NCI-H2171 treated with DMSO at 0.1 percent for 48 hours (cell line): ENCODE measurements at regions not wholly inside any gene's neighbourhood (a gene's known extent, or its start where the extent isn't known, plus 50 kb on each side); places are given as distances from the start of the nearest gene placed in this dataset.

Source experiments
- DNase-seq: peaks from one replicate; lab custom pipeline; 2025; lab: John Stamatoyannopoulos, UW

GRCh38 chr20:58111310-58112016, 117.0 kb downstream of the ANKRD60 start:
- DNase-seq, result no peak

DNA sequence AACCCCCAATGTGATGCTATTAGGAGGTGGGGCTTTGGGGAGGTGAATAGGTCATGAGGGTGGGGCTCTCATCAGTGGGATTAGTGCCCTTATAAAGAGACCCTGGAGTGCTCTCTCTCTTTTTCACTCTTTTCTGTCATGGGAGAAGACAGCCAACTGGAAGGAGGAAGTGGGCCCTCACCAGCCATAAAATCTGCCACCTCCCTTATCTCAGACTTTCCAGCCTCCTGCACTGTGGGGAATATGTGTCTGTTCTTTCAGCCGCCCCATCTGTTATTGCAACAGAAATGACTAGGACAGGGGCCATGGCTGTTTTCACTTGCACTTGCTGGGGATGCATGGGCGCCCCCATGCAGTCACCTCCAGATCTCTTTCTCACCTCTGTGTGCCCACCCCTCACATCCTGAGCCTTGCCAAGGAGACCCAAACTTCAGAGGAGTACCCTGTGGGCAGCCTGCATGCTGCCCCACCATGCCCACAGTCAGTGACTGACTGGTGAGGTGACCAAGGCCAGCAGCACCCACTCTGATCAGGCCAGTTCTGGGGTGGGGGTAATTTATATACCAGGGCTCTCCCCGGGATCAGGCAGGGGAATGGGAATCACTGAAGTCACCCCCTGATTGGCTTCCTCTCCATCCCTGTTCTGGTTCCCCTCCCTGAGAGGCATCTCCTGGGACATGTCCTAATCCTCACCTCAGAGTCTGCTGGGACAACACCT, 118.4 kb downstream of the ANKRD60 start:
- no peak for DNase-seq

GRCh38 chr20:58109126-58109880, 119.2 kb downstream of the ANKRD60 start:
- DNase-seq, result no peak

GRCh38 chr20:58107533-58107932, 120.9 kb downstream of the ANKRD60 start:
- DNase-seq, result no peak

DNA sequence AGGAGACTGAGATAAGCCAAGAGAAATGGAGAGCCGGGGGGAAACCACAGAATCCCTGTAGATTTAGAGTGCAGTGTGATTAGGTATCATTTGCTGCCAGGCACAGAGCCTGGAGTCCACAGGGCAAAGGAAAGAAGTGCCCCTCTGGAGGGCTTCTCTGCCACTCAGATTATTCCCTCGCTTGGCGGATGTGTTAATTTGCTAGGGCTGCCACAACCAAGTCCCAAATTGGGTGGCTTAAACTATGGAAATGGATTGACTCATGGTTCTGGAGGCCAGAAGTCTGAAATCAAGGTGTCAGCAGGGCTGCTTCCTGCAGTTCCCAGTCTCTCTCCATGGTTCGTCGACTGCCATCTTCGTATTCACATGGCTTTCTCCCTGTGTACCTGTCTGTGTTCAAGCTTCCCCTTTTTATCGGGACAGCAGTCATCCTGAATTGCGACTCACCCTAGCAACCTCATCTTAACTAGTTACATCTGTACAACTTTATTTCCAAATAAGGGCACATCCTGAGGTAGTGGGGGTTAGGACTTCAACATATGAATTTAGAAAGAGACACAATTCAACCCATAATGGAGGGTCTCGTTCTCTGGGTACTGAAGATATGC, 122.2 kb downstream of the ANKRD60 start:
- no peak for DNase-seq

- DNase-seq, result no peak
Measured at GRCh38 chr20:58103961-58104360, 124.5 kb downstream of the ANKRD60 start.

GRCh38 chr20:58103517-58103904, 124.9 kb downstream of the ANKRD60 start:
- no peak for DNase-seq

DNA sequence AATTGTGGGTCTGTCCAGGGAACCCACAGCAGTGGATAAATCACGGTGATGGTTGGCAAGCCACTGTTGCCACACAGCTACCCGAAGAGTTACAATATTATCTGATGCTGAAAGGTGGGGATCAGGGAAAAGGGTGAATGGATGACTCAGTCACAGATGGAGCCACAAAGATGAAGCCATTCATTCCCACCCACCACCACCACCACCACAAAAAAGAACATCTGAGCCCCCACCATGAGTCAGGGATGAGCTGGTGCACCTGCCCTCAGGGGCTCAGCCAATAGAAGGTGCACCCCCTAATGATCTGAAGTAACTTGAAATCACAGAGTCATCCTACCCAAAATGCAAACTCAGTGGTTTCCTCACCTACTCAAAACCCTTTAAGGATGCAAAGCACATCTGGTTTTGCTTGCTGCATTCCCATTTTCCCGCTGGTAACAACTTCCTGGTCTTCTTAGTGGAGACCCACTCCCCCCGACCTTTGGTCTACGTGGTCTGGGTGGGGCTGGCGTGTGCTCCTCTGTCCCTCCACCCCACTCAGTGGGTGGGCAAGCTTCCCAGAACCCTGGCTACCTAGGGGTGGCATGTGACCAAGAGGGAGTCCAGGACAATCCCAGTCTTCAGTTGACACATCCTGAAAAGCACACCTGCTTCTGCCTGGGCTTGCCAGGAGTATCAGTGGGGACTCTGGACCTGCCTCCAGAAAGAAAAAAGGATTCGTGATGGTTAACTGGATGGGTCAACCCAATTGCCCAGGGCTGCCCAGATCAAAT, 125.5 kb downstream of the ANKRD60 start:
- DNase-seq, result no peak

DNA sequence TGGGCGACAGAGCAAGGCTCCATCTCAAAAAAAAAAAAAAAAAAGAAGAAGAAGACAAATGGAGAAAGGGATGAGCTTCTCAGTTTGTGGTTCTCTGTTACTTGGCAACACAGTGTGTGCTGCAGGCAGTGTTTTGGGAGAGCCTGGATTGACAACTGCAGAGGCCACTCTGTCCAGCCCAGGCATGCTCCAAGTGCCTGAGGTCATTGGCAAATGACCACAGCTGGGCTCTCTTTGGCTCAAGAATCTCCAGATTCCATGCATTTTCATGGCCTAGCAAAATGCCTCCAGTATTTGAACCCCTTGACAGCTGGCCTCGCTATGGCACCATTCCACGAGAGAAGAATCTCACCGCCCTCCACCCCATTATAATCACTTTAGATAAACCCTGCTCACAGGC, 126.2 kb downstream of the ANKRD60 start:
- no peak for DNase-seq

- DNase-seq, result no peak
Measured at GRCh38 chr20:58100731-58101356, 127.6 kb downstream of the ANKRD60 start.

DNA sequence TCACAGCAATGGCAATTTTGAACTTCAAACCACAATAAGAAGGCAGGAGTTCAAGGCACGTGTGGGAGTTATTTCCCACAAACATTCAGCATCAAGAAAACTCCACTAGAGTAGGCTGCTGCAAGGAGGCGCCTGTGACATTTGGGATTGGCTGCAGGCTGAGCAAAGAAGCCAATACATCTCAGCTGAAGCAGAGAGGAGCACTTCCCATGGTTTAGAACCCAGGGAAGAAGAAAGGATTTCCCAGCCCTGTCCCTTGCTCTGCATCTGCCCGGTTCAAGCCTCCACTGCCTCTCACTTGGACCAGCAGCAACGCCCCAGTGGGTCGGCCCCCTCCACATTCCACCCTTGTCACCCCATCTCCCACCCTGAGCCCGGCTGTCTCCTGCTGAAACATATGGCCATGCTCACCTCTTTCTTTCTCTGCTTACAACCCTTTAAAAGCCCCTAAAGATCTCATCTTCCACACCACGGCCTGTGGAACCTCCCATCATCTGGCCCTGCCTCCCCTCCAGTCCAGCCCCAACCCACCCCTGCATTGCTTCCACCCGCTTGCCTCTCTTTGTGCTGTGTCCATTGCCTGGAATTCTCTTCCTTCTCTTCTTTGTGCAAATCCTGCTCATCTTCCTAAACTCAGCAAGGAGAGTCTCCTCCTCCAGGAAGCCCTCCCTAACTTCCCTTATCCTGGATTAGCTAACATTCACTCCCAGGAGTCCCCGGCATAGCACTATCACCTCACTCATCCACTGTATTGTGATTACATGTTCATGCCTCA, 128.3 kb downstream of the ANKRD60 start:
- DNase-seq, result no peak

GRCh38 chr20:58099291-58099935, 129.0 kb downstream of the ANKRD60 start:
- DNase-seq, result no peak

- DNase-seq, result no peak
Measured at GRCh38 chr20:58098571-58098970, 129.9 kb downstream of the ANKRD60 start.

GRCh38 chr20:58097943-58098342, 130.5 kb downstream of the ANKRD60 start:
- no peak for DNase-seq

DNA sequence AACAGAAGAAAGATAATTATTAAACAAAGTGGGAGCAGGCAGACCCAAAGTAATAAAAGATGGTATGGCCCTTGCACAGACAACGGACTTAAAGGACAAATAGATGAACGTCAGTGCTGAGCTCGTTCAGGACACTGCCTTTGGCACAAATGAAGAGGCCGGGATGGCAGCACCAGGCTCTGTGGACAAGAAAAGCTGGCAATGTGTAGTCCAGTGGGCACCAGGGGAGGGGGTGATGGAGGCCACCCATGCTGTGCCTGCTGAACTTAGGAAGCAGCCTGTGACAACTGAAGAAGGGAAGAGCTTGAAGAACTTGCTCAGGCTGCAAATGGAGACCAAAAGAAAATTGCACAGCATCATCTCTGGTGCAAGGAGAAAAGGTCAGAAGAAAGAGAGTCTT, 131.0 kb downstream of the ANKRD60 start:
- DNase-seq, result no peak

DNA sequence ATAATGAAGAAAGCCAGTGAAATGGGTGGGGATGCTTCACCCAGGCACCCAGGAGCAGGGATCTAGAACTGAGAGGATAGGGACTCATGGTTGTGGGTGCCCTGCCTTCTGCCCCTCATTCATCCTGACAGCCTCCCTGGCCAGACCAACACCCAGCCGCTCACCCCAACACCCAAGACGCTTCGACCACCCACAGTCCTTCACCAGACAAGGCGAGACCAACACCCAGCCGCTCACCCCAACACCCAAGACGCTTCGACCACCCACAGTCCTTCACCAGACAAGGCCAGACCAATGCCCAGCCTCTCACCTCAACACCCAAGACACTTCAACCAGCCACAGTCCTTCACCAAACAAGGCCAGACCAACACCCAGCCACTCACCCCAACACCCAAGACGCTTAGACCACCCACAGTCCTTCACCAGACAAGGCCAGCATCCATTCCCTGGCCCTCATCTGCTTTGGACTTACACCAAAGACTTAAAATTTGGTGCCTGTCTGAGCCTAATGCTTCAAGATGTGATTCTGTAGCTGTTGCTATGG, 131.5 kb downstream of the ANKRD60 start:
- no peak for DNase-seq

GRCh38 chr20:58094698-58095097, 133.8 kb downstream of the ANKRD60 start:
- DNase-seq, result no peak

DNA sequence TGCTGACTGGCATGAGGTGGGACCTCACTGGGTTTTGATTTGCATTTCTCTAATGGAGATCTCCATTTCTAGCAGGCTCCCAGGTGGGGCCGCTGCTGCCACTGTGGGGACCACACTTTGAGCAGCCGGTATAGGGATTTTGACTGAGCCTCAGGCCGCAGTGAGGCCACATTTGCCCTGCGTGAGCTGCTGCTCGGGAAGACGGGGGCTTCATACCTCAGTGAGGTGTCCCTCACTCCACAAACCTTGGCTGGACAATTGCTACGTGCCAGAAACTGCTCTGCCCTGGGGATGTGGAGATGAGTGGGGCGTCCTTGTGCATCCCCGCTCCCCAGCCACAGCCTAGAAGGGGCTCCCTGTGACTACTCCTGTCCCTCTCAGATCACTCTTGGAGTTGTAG, 134.3 kb downstream of the ANKRD60 start:
- DNase-seq, result no peak

DNA sequence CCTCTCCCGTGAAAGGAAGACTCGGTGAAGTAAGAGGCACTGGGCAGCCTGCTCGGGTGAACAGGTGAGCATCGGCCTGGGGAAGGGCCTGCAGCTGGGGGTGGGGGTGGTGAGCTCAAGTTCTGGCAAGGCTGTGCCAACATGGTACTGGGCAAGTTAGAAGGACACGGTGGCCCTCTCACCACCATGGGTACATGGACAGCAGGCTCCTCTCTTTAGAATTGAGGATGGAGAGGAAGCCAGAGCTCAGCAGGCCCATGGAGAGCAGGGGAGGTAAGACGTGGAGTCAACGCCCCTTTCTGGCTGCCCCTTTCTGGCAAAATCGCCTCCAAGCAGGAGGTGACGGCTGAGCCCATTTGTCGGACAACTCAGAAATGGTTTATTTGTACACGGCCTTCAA, 135.6 kb downstream of the ANKRD60 start:
- no peak for DNase-seq

DNA sequence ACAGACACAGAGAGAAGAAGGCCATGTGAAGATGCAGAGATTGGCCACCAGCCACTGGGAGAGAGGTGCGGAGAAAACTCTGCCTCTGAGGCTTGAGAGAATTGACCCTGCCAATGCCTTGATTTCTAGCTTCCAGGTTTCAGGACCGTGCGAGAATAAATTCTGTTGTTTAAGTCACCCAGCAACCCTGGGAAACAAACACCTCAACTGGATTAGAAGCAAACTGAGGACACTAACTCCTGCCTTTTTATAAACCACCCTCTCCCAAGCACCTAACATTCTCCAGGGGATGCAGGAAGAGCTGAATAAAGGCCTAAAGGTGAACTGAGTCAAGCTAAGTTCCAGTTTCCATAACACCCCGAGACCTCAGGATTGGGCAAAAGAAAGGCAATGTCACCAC, 136.1 kb downstream of the ANKRD60 start:
- no peak for DNase-seq
